ENCODE measurements at regions not wholly inside any gene's neighbourhood (a gene's known extent, or its start where the extent isn't known, plus 50 kb on each side); places are given as distances from the start of the nearest gene placed in this dataset.

GRCh38 chr12:43103866-43104265 is 448.1 kb downstream of the ADAMTS20 start:
- 0% methylated on average over 1 of the region's 1 CpG for WGBS (ENCODE audit: insufficient coverage, insufficient replicate concordance, low lambda C conversion rate, missing lambda C conversion rate)
- CTCF ChIA-PET: no interaction called here
- RAD21 ChIA-PET (ENCODE audit: unreplicated experiment): no interaction called here

GRCh38 chr12:43102546-43103264 is 449.3 kb downstream of the ADAMTS20 start:
- FAIRE-seq (no peak), DNase-seq (ENCODE audit: low read depth, low spot score) (no peak), ATAC-seq (no peak)
- H3K4me3 ChIP-seq: no peak overlapping the region
- H3K27me3 ChIP-seq (replicated peaks in 1 of 2; ENCODE audit: control insufficient read depth in 2 of 2, insufficient read depth in 2 of 2, low read length in 1 of 2): no peaks in the 10 kb centered on the region
- H3K79me2 ChIP-seq (ENCODE audit: control insufficient read depth, insufficient read depth, low read length): no peaks in the 10 kb centered on the region
- H2AFZ ChIP-seq (ENCODE audit: control insufficient read depth, low read depth, low read length): no peak overlapping the region
- ChIA-PET CTCF (no interaction called here), RAD21 (ENCODE audit: unreplicated experiment) (interaction anchor here (1.2 kb wide), 1 partner anchor 8 kb away, joined by 3 read pairs; no protein-coding TSS in a partner anchor), SMC1A (ENCODE audit: uncharacterized antibody, unreplicated experiment) (no interaction called here), POLR2A (no interaction called here)
- 22% methylated on average over 4 of the region's 4 CpGs for WGBS (ENCODE audit: insufficient coverage, insufficient replicate concordance, low lambda C conversion rate, missing lambda C conversion rate)
- intact Hi-C loops (cut with micrococcal nuclease; ENCODE audit: unreplicated experiment): no loop called here
- H3K9ac ChIP-seq (ENCODE audit: control insufficient read depth, insufficient read depth, low read length): no peak overlapping the region
- no peaks in the 10 kb centered on the region for H3K36me3 ChIP-seq (ENCODE audit: control insufficient read depth in 2 of 2, insufficient read depth in 2 of 2, low read length in 1 of 2)
- in situ Hi-C loops (cut with MboI): no loop called here
- no peak overlapping the region for H3K4me2 ChIP-seq (ENCODE audit: control insufficient read depth, insufficient read depth)
- no peaks in the 10 kb centered on the region for H3K4me1 ChIP-seq (ENCODE audit: control insufficient read depth, insufficient read depth, low read length)
- no peaks in the 10 kb centered on the region for H4K20me1 ChIP-seq (ENCODE audit: control insufficient read depth, insufficient read depth)
- BruUV-seq (replicated peaks): no TSS peak
- no peaks in the 10 kb centered on the region for H3K9me3 ChIP-seq (replicated peaks; ENCODE audit: control insufficient read depth, insufficient read depth, low read length)
- H3K27ac ChIP-seq (ENCODE audit: control insufficient read depth, insufficient read depth): no peak overlapping the region
- TF ChIP-seq MYC (IDR thresholded peaks at IDR 0.05; ENCODE audit: insufficient read depth, insufficient read length, insufficient replicate concordance, low read length, severe bottlenecking) (no peak), PAX8 (IDR thresholded peaks at IDR 0.05) (no peak), IRF5 (IDR thresholded peaks at IDR 0.05; ENCODE audit: borderline replicate concordance) (no peak), NFXL1 (IDR thresholded peaks at IDR 0.05; ENCODE audit: borderline replicate concordance) (no peak), POLR2AphosphoS5 (IDR thresholded peaks at IDR 0.05; ENCODE audit: low read length) (no peak), YY1 (IDR thresholded peaks at IDR 0.05; ENCODE audit: low read depth, low read length) (no peak), YBX1 (IDR thresholded peaks at IDR 0.05) (no peak), TCF12 (IDR thresholded peaks at IDR 0.05; ENCODE audit: low read depth, low read length) (no peak), BCL11A (IDR thresholded peaks at IDR 0.05; ENCODE audit: low read depth, low read length) (no peak)
- TF ChIP-seq, protein P1, sequence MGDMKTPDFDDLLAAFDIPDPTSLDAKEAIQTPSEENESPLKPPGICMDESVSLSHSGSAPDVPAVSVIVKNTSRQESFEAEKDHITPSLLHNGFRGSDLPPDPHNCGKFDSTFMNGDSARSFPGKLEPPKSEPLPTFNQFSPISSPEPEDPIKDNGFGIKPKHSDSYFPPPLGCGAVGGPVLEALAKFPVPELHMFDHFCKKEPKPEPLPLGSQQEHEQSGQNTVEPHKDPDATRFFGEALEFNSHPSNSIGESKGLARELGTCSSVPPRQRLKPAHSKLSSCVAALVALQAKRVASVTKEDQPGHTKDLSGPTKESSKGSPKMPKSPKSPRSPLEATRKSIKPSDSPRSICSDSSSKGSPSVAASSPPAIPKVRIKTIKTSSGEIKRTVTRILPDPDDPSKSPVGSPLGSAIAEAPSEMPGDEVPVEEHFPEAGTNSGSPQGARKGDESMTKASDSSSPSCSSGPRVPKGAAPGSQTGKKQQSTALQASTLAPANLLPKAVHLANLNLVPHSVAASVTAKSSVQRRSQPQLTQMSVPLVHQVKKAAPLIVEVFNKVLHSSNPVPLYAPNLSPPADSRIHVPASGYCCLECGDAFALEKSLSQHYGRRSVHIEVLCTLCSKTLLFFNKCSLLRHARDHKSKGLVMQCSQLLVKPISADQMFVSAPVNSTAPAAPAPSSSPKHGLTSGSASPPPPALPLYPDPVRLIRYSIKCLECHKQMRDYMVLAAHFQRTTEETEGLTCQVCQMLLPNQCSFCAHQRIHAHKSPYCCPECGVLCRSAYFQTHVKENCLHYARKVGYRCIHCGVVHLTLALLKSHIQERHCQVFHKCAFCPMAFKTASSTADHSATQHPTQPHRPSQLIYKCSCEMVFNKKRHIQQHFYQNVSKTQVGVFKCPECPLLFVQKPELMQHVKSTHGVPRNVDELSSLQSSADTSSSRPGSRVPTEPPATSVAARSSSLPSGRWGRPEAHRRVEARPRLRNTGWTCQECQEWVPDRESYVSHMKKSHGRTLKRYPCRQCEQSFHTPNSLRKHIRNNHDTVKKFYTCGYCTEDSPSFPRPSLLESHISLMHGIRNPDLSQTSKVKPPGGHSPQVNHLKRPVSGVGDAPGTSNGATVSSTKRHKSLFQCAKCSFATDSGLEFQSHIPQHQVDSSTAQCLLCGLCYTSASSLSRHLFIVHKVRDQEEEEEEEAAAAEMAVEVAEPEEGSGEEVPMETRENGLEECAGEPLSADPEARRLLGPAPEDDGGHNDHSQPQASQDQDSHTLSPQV (IDR thresholded peaks at IDR 0.05): no peak

More at GRCh38 chr12:43103866-43104265, 448.1 kb downstream of the ADAMTS20 start:
- no peaks in the 10 kb centered on the region for H3K9me3 ChIP-seq (replicated peaks; ENCODE audit: control insufficient read depth, insufficient read depth, low read length)
- H3K27ac ChIP-seq (ENCODE audit: control insufficient read depth, insufficient read depth): no peak overlapping the region
- no peak overlapping the region for H3K9ac ChIP-seq (ENCODE audit: control insufficient read depth, insufficient read depth, low read length)
- no peak overlapping the region for H2AFZ ChIP-seq (ENCODE audit: control insufficient read depth, low read depth, low read length)
- in situ Hi-C loops (cut with MboI) (no loop called here), intact Hi-C loops (cut with micrococcal nuclease; ENCODE audit: unreplicated experiment) (no loop called here)
- SMC1A ChIA-PET (ENCODE audit: uncharacterized antibody, unreplicated experiment): interaction anchor here (1.3 kb wide), 1 partner anchor 12 kb away, joined by 3 read pairs; no protein-coding TSS in a partner anchor
- H3K79me2 ChIP-seq (ENCODE audit: control insufficient read depth, insufficient read depth, low read length): no peaks in the 10 kb centered on the region
- no peak for ATAC-seq
- DNase-seq (ENCODE audit: low read depth, low spot score): no peak
- no peaks in the 10 kb centered on the region for H3K27me3 ChIP-seq (replicated peaks in 1 of 2; ENCODE audit: control insufficient read depth in 2 of 2, insufficient read depth in 2 of 2, low read length in 1 of 2)
- TF ChIP-seq BACH1 (IDR thresholded peaks at IDR 0.05; ENCODE audit: borderline replicate concordance): no peak
- FAIRE-seq: no peak
- H3K4me3 ChIP-seq: no peak overlapping the region
- POLR2A ChIA-PET: no interaction called here
- no TSS peak for BruUV-seq (replicated peaks)
- H3K4me1 ChIP-seq (ENCODE audit: control insufficient read depth, insufficient read depth, low read length): no peaks in the 10 kb centered on the region
- no peak overlapping the region for H3K4me2 ChIP-seq (ENCODE audit: control insufficient read depth, insufficient read depth)
- no peaks in the 10 kb centered on the region for H3K36me3 ChIP-seq (ENCODE audit: control insufficient read depth in 2 of 2, insufficient read depth in 2 of 2, low read length in 1 of 2)
- H4K20me1 ChIP-seq (ENCODE audit: control insufficient read depth, insufficient read depth): no peaks in the 10 kb centered on the region

Data from GM12878 (cell line).